GM23338 (cell line): ENCODE measurements at regions not wholly inside any gene's neighbourhood (a gene's known extent, or its start where the extent isn't known, plus 50 kb on each side); places are given as distances from the start of the nearest gene placed in this dataset.

ENCODE experiments used
- CTCF ChIP-seq, 2 experiments: fragments of 200-600 bp in 1 of 2; sonication (generic) in 1 of 2; conservative IDR thresholded peaks; 2 replicates each; pipeline versions ENCODE4 v1.5.1 to v1.6.1; 2016 to 2017; ENCODE audit warnings: antibody characterized with exemption in 2 of 2, low read depth in 2 of 2, mild to moderate bottlenecking in 2 of 2, moderate library complexity in 1 of 2
- EZH2 ChIP-seq: fragments of 200-600 bp; sonication (generic); IDR thresholded peaks from one replicate; pipeline ENCODE4 v1.8.0; 2017; ENCODE audit warnings: antibody characterized with exemption, mild to moderate bottlenecking, low read depth; ENCODE audit not compliant: unreplicated experiment
- EZH2phosphoT487 ChIP-seq: fragments of 200-600 bp; sonication (generic); IDR thresholded peaks from one replicate; pipeline ENCODE4 v1.8.1; 2018; ENCODE audit warnings: antibody characterized with exemption; ENCODE audit not compliant: unreplicated experiment
- JUNB ChIP-seq: IDR thresholded peaks from one replicate; pipeline ENCODE4 v1.6.1; 2016; ENCODE audit warnings: antibody characterized with exemption; ENCODE audit not compliant: unreplicated experiment
- NANOG ChIP-seq: IDR thresholded peaks from 2 replicates; pipeline ENCODE4 v1.6.1; 2016; ENCODE audit warnings: antibody characterized with exemption, borderline replicate concordance
- POLR2AphosphoS5 ChIP-seq: IDR thresholded peaks from 2 replicates; pipeline ENCODE4 v1.6.1; 2016; ENCODE audit warnings: antibody characterized with exemption, low read depth
- REST ChIP-seq: IDR thresholded peaks from one replicate; pipeline ENCODE4 v1.6.1; 2018; ENCODE audit warnings: antibody characterized with exemption; ENCODE audit not compliant: unreplicated experiment
- STAT1 ChIP-seq: IDR thresholded peaks from one replicate; pipeline ENCODE4 v1.6.1; 2016; ENCODE audit warnings: antibody characterized with exemption; ENCODE audit not compliant: unreplicated experiment
- ZNF331 ChIP-seq: fragments of 250-450 bp; sonication (Bioruptor Pico); IDR thresholded peaks from 2 replicates; pipeline ENCODE4 v1.5.0; 2020; ENCODE audit warnings: low read depth, mild to moderate bottlenecking, moderate library complexity
- ZNF462 ChIP-seq: fragments of 250-450 bp; sonication (Bioruptor Pico); IDR thresholded peaks from 2 replicates; pipeline ENCODE4 v1.5.0; 2020; ENCODE audit warnings: mild to moderate bottlenecking, moderate library complexity

- TF ChIP-seq CTCF (conservative IDR thresholded peaks at IDR 0.05; ENCODE audit: low read depth in 2 of 2), result no peak
- no peak for TF ChIP-seq ZNF462 (CRISPR knock-in tag)
- TF ChIP-seq POLR2AphosphoS5, result no peak
- no peak for TF ChIP-seq REST
- no peak for TF ChIP-seq JUNB
- no peak for TF ChIP-seq ZNF331 (CRISPR knock-in tag)
- no peak for TF ChIP-seq EZH2
- no peak for TF ChIP-seq NANOG
- no peak for TF ChIP-seq EZH2phosphoT487
- no peak for TF ChIP-seq STAT1
These were observed 128.9 kb upstream of the HS6ST1 start for GRCh38 chr2:128447538-128447995.
